Activated B cell treated with CpG ODN at 0.5 μM for 24 hours (primary cell): ENCODE measurements at regions not wholly inside any gene's neighbourhood (a gene's known extent, or its start where the extent isn't known, plus 50 kb on each side); places are given as distances from the start of the nearest gene placed in this dataset.

Experiments
- ATAC-seq: fragments of 200-7000 bp; cut with Tn5 transposase; one replicate; pipeline ENCODE4 v1.10.0; 2021; ENCODE audit warnings: low read depth, mild to moderate bottlenecking, moderate library complexity
- CTCF ChIA-PET: fragments of 350-600 bp; sonication (Branson Sonifier 250); formaldehyde crosslinking; loops from one replicate; lab custom pipeline; 2021; ENCODE audit warnings: antibody characterized with exemption; lab: Charles Lee
- POLR2A ChIA-PET: fragments of 350-600 bp; sonication (Branson Sonifier 250); formaldehyde crosslinking; loops from one replicate; lab custom pipeline; 2021; ENCODE audit warnings: antibody characterized with exemption; lab: Charles Lee
- DNase-seq: peaks from one replicate; pipeline ENCODE4 v3.0.0; 2022
- H3K27ac Mint-ChIP-seq: one replicate; pipeline ENCODE4 v1.8.0; 2020; ENCODE audit warnings: mixed read lengths
- H3K27me3 Mint-ChIP-seq: one replicate; pipeline ENCODE4 v1.8.0; 2021; ENCODE audit warnings: mixed read lengths
- H3K36me3 Mint-ChIP-seq: one replicate; pipeline ENCODE4 v1.8.0; 2021; ENCODE audit warnings: low read depth, mixed read lengths
- H3K4me1 Mint-ChIP-seq: one replicate; pipeline ENCODE4 v1.8.0; 2021; ENCODE audit warnings: mixed read lengths
- H3K4me3 Mint-ChIP-seq: one replicate; pipeline ENCODE4 v1.8.0; 2020; ENCODE audit warnings: mild to moderate bottlenecking, mixed read lengths
- H3K9me3 Mint-ChIP-seq: one replicate; pipeline ENCODE4 v1.8.0; 2020; ENCODE audit warnings: mixed read lengths
- CTCF ChIP-seq: fragments of 200-600 bp; IDR thresholded peaks from one replicate; pipeline ENCODE4 v1.8.0; 2022; ENCODE audit warnings: antibody characterized with exemption, mild to moderate bottlenecking
- intact Hi-C: fragments of 100-400 bp; cut with micrococcal nuclease; formaldehyde crosslinking; loops from one replicate; pipeline ENCODE4 v1.15.1; 2024

- no peaks in the 10 kb centered on the region for H3K27me3 Mint-ChIP-seq
- ChIA-PET CTCF (no interaction called here), POLR2A (no interaction called here)
- no peaks in the 10 kb centered on the region for H3K4me1 Mint-ChIP-seq
- intact Hi-C loops: no loop called here
- TF ChIP-seq CTCF: no peak
- DNase-seq (no peak), ATAC-seq (no peak)
- no peak overlapping the region for H3K27ac Mint-ChIP-seq
- H3K36me3 Mint-ChIP-seq: peaks cover 3% of the 10 kb centered on the region
- no peaks in the 10 kb centered on the region for H3K9me3 Mint-ChIP-seq
- no peak overlapping the region for H3K4me3 Mint-ChIP-seq
Observed at GRCh38 chr1:219271818-219272535, 98.3 kb downstream of the LYPLAL1 start.

DNA sequence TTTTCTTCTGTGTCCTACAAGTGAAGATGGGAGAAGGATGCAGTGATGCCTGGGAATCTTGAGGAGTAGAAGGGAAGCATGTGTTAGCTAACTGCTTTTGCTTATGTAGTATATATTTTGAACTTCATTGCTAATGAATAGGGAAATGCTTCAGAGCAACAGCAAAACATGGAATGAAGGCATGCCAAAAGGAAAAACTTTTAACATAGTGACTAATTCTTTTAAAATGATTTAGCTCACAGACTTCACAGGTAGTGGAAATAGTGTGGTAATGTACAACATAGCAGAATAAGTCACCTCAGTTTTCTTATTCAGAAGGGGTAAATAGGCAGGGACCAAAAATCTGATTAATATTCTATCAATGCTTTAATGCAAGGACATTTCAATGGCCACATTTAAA is 95.5 kb downstream of the LYPLAL1 start:
- H3K27ac Mint-ChIP-seq: no peak overlapping the region
- no peak for TF ChIP-seq CTCF
- DNase-seq: no peak
- H3K9me3 Mint-ChIP-seq: no peaks in the 10 kb centered on the region
- intact Hi-C loops: no loop called here
- no peaks in the 10 kb centered on the region for H3K4me1 Mint-ChIP-seq
- H3K36me3 Mint-ChIP-seq: peaks cover 3% of the 10 kb centered on the region
- POLR2A ChIA-PET: no interaction called here
- ATAC-seq: no peak
- no peaks in the 10 kb centered on the region for H3K27me3 Mint-ChIP-seq
- no peak overlapping the region for H3K4me3 Mint-ChIP-seq
- CTCF ChIA-PET: no interaction called here

DNA sequence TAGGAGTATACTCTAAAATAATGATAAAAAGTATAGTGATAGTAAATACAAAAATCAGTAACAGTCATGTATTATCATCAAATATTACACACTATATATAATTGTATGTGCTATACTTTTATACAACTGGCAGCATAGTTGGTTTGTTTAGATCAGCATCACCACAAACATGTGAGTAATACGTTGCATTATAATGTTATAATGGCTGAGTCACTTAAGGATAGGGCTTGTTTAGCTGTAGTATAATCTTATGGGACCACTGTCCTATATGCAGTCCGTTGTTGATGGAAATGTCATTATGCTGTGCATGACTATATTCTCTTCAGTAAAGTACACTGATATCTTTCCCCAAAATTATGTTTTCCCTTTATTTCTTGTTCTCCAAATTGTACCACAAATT is 92.8 kb downstream of the LYPLAL1 start:
- DNase-seq: no peak
- ChIA-PET POLR2A (no interaction called here), CTCF (no interaction called here)
- TF ChIP-seq CTCF: no peak
- no peak overlapping the region for H3K4me3 Mint-ChIP-seq
- no peak for ATAC-seq
- H3K36me3 Mint-ChIP-seq: peaks cover 12% of the 10 kb centered on the region
- H3K4me1 Mint-ChIP-seq: no peaks in the 10 kb centered on the region
- H3K27ac Mint-ChIP-seq: no peak overlapping the region
- H3K9me3 Mint-ChIP-seq: peaks cover 4% of the 10 kb centered on the region
- intact Hi-C loops: no loop called here
- no peaks in the 10 kb centered on the region for H3K27me3 Mint-ChIP-seq

DNA sequence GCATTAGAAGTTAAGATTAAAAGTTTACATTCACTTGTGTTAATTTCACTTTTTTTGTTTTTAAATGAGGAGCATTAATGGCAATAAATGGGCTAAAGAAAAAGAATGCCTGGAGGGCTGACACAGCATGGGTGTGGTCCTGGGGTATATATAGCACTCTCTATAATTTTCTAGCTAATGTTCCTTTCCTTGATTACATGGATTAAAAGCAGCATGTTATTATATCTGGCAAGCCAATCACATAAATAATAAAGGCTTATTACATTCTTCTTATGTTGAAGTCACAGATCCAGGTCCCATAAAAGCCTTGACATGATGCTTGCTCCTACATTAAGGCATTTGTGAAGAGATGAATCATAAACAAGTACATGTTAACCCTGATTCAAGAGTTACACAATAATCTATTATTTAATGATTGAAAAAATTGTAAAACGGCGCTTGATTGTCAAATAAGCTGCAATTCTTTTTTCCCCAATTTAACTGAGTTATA is 91.4 kb downstream of the LYPLAL1 start:
- H3K4me1 Mint-ChIP-seq: no peaks in the 10 kb centered on the region
- intact Hi-C loops: no loop called here
- DNase-seq (no peak), ATAC-seq (no peak)
- CTCF ChIA-PET: no interaction called here
- H3K27ac Mint-ChIP-seq: no peak overlapping the region
- H3K9me3 Mint-ChIP-seq: peaks cover 12% of the 10 kb centered on the region
- POLR2A ChIA-PET: no interaction called here
- H3K4me3 Mint-ChIP-seq: no peak overlapping the region
- no peak for TF ChIP-seq CTCF
- no peaks in the 10 kb centered on the region for H3K27me3 Mint-ChIP-seq
- H3K36me3 Mint-ChIP-seq: peaks cover 14% of the 10 kb centered on the region

DNA sequence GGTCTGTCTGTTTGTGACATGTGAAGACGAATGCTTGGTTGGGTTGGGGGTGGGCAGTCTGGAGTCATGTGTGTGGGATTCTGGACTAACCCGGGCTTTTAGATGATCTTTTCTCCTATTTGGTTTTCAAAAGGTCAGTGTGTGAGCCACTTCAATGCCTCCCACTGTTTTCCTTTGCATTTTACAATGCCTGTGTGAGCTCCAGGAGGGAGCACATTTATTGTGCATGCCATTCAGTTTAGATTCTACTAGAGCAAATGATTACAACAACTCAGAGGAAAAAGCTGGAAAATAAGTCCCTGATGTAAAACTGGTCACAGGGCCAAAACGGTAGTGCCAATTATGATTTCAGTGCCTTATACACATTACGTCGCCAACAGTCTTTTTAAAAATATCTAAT is 90.9 kb downstream of the LYPLAL1 start:
- no peak for DNase-seq
- peaks cover 12% of the 10 kb centered on the region for H3K9me3 Mint-ChIP-seq
- no peaks in the 10 kb centered on the region for H3K4me1 Mint-ChIP-seq
- no peak overlapping the region for H3K27ac Mint-ChIP-seq
- TF ChIP-seq CTCF: no peak
- peaks cover 16% of the 10 kb centered on the region for H3K36me3 Mint-ChIP-seq
- no peak for ATAC-seq
- no peak overlapping the region for H3K4me3 Mint-ChIP-seq
- H3K27me3 Mint-ChIP-seq: no peaks in the 10 kb centered on the region
- CTCF ChIA-PET: no interaction called here
- intact Hi-C loops: no loop called here
- POLR2A ChIA-PET: no interaction called here
